HEK293T (cell line): ENCODE measurements at regions not wholly inside any gene's neighbourhood (a gene's known extent, or its start where the extent isn't known, plus 50 kb on each side); places are given as distances from the start of the nearest gene placed in this dataset.

ENCODE experiments used
- CTCF ChIA-PET: fragments of 350-600 bp; formaldehyde crosslinking; extraction: SDS; loops from one replicate; lab custom pipeline; 2021; ENCODE audit warnings: antibody characterized with exemption, inconsistent platforms; lab: Yijun Ruan, JAX
- POLR2A ChIA-PET: fragments of 350-600 bp; formaldehyde crosslinking; extraction: SDS; loops from one replicate; lab custom pipeline; 2020; ENCODE audit warnings: antibody characterized with exemption, inconsistent platforms; lab: Yijun Ruan, JAX
- DNase-seq: peaks from one replicate; pipeline ENCODE4 v3.0.0; 2012; ENCODE audit warnings: mixed read lengths; ENCODE audit errors: extremely low spot score
- ARNT ChIP-seq: fragments of 450-650 bp; IDR thresholded peaks from 2 replicates; pipeline ENCODE4 v1.6.1; 2017; ENCODE audit warnings: mild to moderate bottlenecking
- BHLHE40 ChIP-seq: fragments of 450-650 bp; IDR thresholded peaks from 2 replicates; pipeline ENCODE4 v1.6.1; 2016; ENCODE audit warnings: mild to moderate bottlenecking, moderate library complexity, borderline replicate concordance
- CTBP1 ChIP-seq: fragments of 450-650 bp; IDR thresholded peaks from 2 replicates; pipeline ENCODE4 v1.6.1; 2016; ENCODE audit warnings: borderline replicate concordance
- ELF4 ChIP-seq: fragments of 450-650 bp; IDR thresholded peaks from 2 replicates; pipeline ENCODE4 v1.6.1; 2017; ENCODE audit warnings: antibody characterized with exemption
- FOXA1 ChIP-seq: fragments of 450-650 bp; IDR thresholded peaks from 2 replicates; pipeline ENCODE4 v1.6.1; 2016; ENCODE audit warnings: mild to moderate bottlenecking
- FOXK2 ChIP-seq: fragments of 450-650 bp; IDR thresholded peaks from 2 replicates; pipeline ENCODE4 v1.6.1; 2016; ENCODE audit warnings: mild to moderate bottlenecking
- FOXM1 ChIP-seq: fragments of 450-650 bp; IDR thresholded peaks from 2 replicates; pipeline ENCODE4 v1.6.1; 2017; ENCODE audit warnings: mild to moderate bottlenecking, borderline replicate concordance
- HDGF ChIP-seq: fragments of 450-650 bp; IDR thresholded peaks from 2 replicates; pipeline ENCODE4 v1.6.1; 2017; ENCODE audit warnings: antibody characterized with exemption, borderline replicate concordance
- L3MBTL2 ChIP-seq: fragments of 450-650 bp; conservative IDR thresholded peaks from 2 replicates; pipeline ENCODE4 v1.6.1; 2016; ENCODE audit warnings: mild to moderate bottlenecking
- LEF1 ChIP-seq: fragments of 450-650 bp; IDR thresholded peaks from 2 replicates; pipeline ENCODE4 v1.6.1; 2017; ENCODE audit warnings: mild to moderate bottlenecking, borderline replicate concordance
- NFRKB ChIP-seq: fragments of 450-650 bp; IDR thresholded peaks from 2 replicates; pipeline ENCODE4 v1.6.1; 2016; ENCODE audit warnings: mild to moderate bottlenecking, moderate library complexity
- PKNOX1 ChIP-seq: fragments of 450-650 bp; IDR thresholded peaks from 2 replicates; pipeline ENCODE4 v1.6.1; 2016
- SP1 ChIP-seq: fragments of 450-650 bp; IDR thresholded peaks from 2 replicates; pipeline ENCODE4 v1.6.1; 2017
- SUZ12 ChIP-seq: fragments of 450-650 bp; IDR thresholded peaks from 2 replicates; pipeline ENCODE4 v1.6.1; 2016; ENCODE audit warnings: mild to moderate bottlenecking
- TARDBP ChIP-seq: fragments of 450-650 bp; IDR thresholded peaks from 2 replicates; pipeline ENCODE4 v1.6.1; 2016
- ZNF384 ChIP-seq: fragments of 450-650 bp; IDR thresholded peaks from 2 replicates; pipeline ENCODE4 v1.6.1; 2016

GRCh38 chr2:239660390-239661230, 259.8 kb upstream of the HDAC4 start:
- ChIA-PET POLR2A (no interaction called here), CTCF (no interaction called here)
- TF ChIP-seq FOXM1 (no peak), TARDBP (no peak), NFRKB (no peak), CTBP1 (no peak), SUZ12 (no peak)
- no peak for DNase-seq

- CTCF ChIA-PET, result no interaction called here
- DNase-seq, result no peak
- POLR2A ChIA-PET, result no interaction called here
- no peak for TF ChIP-seq ELF4
- no peak for TF ChIP-seq CTBP1
- no peak for TF ChIP-seq SUZ12
- TF ChIP-seq SP1, result no peak
- no peak for TF ChIP-seq PKNOX1
- TF ChIP-seq NFRKB, result no peak
- no peak for TF ChIP-seq ARNT
- TF ChIP-seq FOXA1, result no peak
- TF ChIP-seq LEF1, result no peak
- no peak for TF ChIP-seq L3MBTL2
- no peak for TF ChIP-seq HDGF
- no peak for TF ChIP-seq FOXK2
- no peak for TF ChIP-seq ZNF384
- no peak for TF ChIP-seq TARDBP
- TF ChIP-seq FOXM1, result no peak
Measured at GRCh38 chr2:239657992-239658391, 257.2 kb upstream of the HDAC4 start.

- CTCF ChIA-PET, result no interaction called here
- DNase-seq, result no peak
- no peak for TF ChIP-seq HDGF
- TF ChIP-seq L3MBTL2, result no peak
- no peak for TF ChIP-seq ARNT
- TF ChIP-seq ELF4, result no peak
- no peak for TF ChIP-seq FOXA1
- TF ChIP-seq CTBP1, result no peak
- no peak for TF ChIP-seq FOXK2
- no peak for TF ChIP-seq PKNOX1
- TF ChIP-seq ZNF384, result no peak
- TF ChIP-seq NFRKB, result no peak
- TF ChIP-seq BHLHE40, result no peak
- TF ChIP-seq TARDBP, result no peak
- TF ChIP-seq LEF1, result no peak
- no peak for TF ChIP-seq SP1
- POLR2A ChIA-PET, result no interaction called here
Measured at GRCh38 chr2:239657236-239657635, 256.4 kb upstream of the HDAC4 start.

- DNase-seq, result no peak
- ChIA-PET CTCF (no interaction called here), POLR2A (no interaction called here)
- TF ChIP-seq SUZ12 (no peak), BHLHE40 (no peak), FOXM1 (no peak)
Measured at GRCh38 chr2:239654266-239654665, 253.4 kb upstream of the HDAC4 start.

GRCh38 chr2:239651859-239652258, 251.0 kb upstream of the HDAC4 start:
- TF ChIP-seq FOXA1, result no peak
- no peak for TF ChIP-seq TARDBP
- TF ChIP-seq FOXK2, result no peak
- no peak for TF ChIP-seq ARNT
- TF ChIP-seq ELF4, result no peak
- no peak for TF ChIP-seq HDGF
- no peak for TF ChIP-seq BHLHE40
- TF ChIP-seq ZNF384, result no peak
- POLR2A ChIA-PET, result no interaction called here
- CTCF ChIA-PET, result no interaction called here
- DNase-seq, result no peak

GRCh38 chr2:239650674-239651073, 249.9 kb upstream of the HDAC4 start:
- TF ChIP-seq FOXK2, result no peak
- TF ChIP-seq PKNOX1, result no peak
- TF ChIP-seq LEF1, result no peak
- no peak for TF ChIP-seq SP1
- no peak for TF ChIP-seq SUZ12
- TF ChIP-seq BHLHE40, result no peak
- no peak for TF ChIP-seq ARNT
- no peak for TF ChIP-seq ZNF384
- TF ChIP-seq NFRKB, result no peak
- no peak for TF ChIP-seq HDGF
- TF ChIP-seq L3MBTL2, result no peak
- no peak for DNase-seq
- ChIA-PET POLR2A (no interaction called here), CTCF (no interaction called here)
